Neural progenitor cell (in vitro differentiated cells): ENCODE measurements at regions not wholly inside any gene's neighbourhood (a gene's known extent, or its start where the extent isn't known, plus 50 kb on each side); places are given as distances from the start of the nearest gene placed in this dataset.
"Not testable (repeated sequence)": the region's sequence is repeated elsewhere in the genome, so short reads cannot be mapped to it uniquely, and the experiment has no call there.

Experiments
- DNase-seq: peaks from one replicate; pipeline ENCODE4 v3.0.0-alpha.2; 2016; ENCODE audit warnings: low spot score
- H2AFZ ChIP-seq: fragments of 200-600 bp; sonication (generic); replicated peaks from 2 replicates; pipeline ENCODE4 v1.6.1; 2016; ENCODE audit warnings: antibody characterized with exemption
- H3F3A ChIP-seq: fragments of 200-600 bp; sonication (generic); 2 replicates; pipeline ENCODE4 v1.6.1; 2016; ENCODE audit warnings: antibody characterized with exemption, low read depth
- H3K27ac ChIP-seq: fragments of 200-600 bp; sonication (generic); 2 replicates; pipeline ENCODE4 v1.5.1; 2016; ENCODE audit warnings: mild to moderate bottlenecking
- H3K27me3 ChIP-seq: fragments of 200-600 bp; sonication (generic); 2 replicates; pipeline ENCODE4 v1.6.1; 2016; ENCODE audit warnings: mild to moderate bottlenecking, moderate library complexity
- H3K36me3 ChIP-seq: fragments of 200-600 bp; sonication (generic); 2 replicates; pipeline ENCODE4 v1.5.1; 2016
- H3K4me1 ChIP-seq: fragments of 200-600 bp; sonication (generic); 2 replicates; pipeline ENCODE4 v1.6.1; 2016; ENCODE audit warnings: mixed run types
- H3K4me2 ChIP-seq: fragments of 200-600 bp; sonication (generic); 2 replicates; pipeline ENCODE4 v1.6.1; 2016
- H3K4me3 ChIP-seq: fragments of 200-600 bp; sonication (generic); 2 replicates; pipeline ENCODE4 v1.5.1; 2016
- H3K79me2 ChIP-seq: fragments of 200-600 bp; sonication (generic); 2 replicates; pipeline ENCODE4 v1.6.1; 2016; ENCODE audit warnings: low read depth
- H3K9ac ChIP-seq: fragments of 200-600 bp; sonication (generic); 2 replicates; pipeline ENCODE4 v1.6.1; 2016
- H3K9me3 ChIP-seq: fragments of 200-600 bp; sonication (generic); 2 replicates; pipeline ENCODE4 v1.5.1; 2016; ENCODE audit warnings: low read depth
- H4K20me1 ChIP-seq: fragments of 200-600 bp; sonication (generic); 2 replicates; pipeline ENCODE4 v1.6.1; 2016; ENCODE audit warnings: low read depth
- H3K27ac Mint-ChIP-seq: 3 replicates; pipeline ENCODE4 v1.8.0; 2021; ENCODE audit warnings: mixed read lengths
- H3K27me3 Mint-ChIP-seq: 2 replicates; pipeline ENCODE4 v1.8.0; 2022; ENCODE audit warnings: low read depth, mild to moderate bottlenecking, inconsistent platforms, moderate library complexity, mixed read lengths; ENCODE audit not compliant: insufficient read depth
- H3K36me3 Mint-ChIP-seq: 3 replicates; pipeline ENCODE4 v1.8.0; 2021; ENCODE audit warnings: mixed read lengths
- H3K4me1 Mint-ChIP-seq: 3 replicates; pipeline ENCODE4 v1.8.0; 2021; ENCODE audit warnings: mixed read lengths
- H3K4me3 Mint-ChIP-seq: 3 replicates; pipeline ENCODE4 v1.8.0; 2021; ENCODE audit warnings: mild to moderate bottlenecking, moderate library complexity, mixed read lengths
- H3K9me3 Mint-ChIP-seq: 3 replicates; pipeline ENCODE4 v1.8.0; 2020; ENCODE audit warnings: mixed read lengths
- EZH2 ChIP-seq: fragments of 200-600 bp; sonication (generic); IDR thresholded peaks from 2 replicates; pipeline ENCODE4 v1.6.1; 2017; ENCODE audit warnings: antibody characterized with exemption, mild to moderate bottlenecking, moderate library complexity
- EZH2phosphoT487 ChIP-seq: fragments of 200-600 bp; sonication (generic); IDR thresholded peaks from 2 replicates; pipeline ENCODE4 v1.6.1; 2017; ENCODE audit warnings: antibody characterized with exemption
- TF ChIP-seq, protein P1 (sequence below): fragments of 200-600 bp; sonication (generic); IDR thresholded peaks from 2 replicates; pipeline ENCODE4 v1.5.1; 2017; ENCODE audit warnings: antibody characterized with exemption, mild to moderate bottlenecking

DNA sequence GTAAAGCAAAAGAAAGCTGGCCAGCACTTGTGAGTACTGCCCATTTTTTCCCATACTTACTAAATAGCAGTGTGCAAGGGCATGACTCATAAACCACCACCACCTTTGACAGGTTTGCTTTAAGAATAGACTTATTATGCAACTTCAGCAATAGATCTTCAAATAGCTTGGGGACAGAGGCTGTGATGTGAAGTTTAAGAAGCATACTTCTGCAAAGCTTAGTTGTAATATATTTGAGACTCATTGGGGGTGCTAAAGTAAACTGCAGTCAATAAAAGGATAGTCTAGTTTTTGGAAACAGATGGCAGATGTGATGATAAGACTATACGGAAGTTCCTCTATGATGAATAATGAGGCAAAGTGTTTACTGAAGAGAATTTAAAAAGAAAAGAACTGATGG is 210.0 kb downstream of the PLA2G4A start:
- no peak for DNase-seq
- Histone ChIP-seq H3K9me3 (no peaks in the 10 kb centered on the region), H3K4me3 (no peak overlapping the region), H3K4me1 (no peaks in the 10 kb centered on the region), H3K79me2 (no peaks in the 10 kb centered on the region), H4K20me1 (no peaks in the 10 kb centered on the region), H3K4me2 (no peak overlapping the region), H3K27ac (no peak overlapping the region), H3K27me3 (no peaks in the 10 kb centered on the region), H3K36me3 (no peaks in the 10 kb centered on the region), H3K9ac (no peak overlapping the region), H2AFZ (no peak overlapping the region), H3F3A (no peaks in the 10 kb centered on the region)
- Mint-ChIP-seq H3K36me3 (no peaks in the 10 kb centered on the region), H3K27me3 (no peaks in the 10 kb centered on the region), H3K4me1 (no peaks in the 10 kb centered on the region), H3K27ac (no peak overlapping the region), H3K9me3 (no peaks in the 10 kb centered on the region), H3K4me3 (no peak overlapping the region)
- TF ChIP-seq, protein P1, sequence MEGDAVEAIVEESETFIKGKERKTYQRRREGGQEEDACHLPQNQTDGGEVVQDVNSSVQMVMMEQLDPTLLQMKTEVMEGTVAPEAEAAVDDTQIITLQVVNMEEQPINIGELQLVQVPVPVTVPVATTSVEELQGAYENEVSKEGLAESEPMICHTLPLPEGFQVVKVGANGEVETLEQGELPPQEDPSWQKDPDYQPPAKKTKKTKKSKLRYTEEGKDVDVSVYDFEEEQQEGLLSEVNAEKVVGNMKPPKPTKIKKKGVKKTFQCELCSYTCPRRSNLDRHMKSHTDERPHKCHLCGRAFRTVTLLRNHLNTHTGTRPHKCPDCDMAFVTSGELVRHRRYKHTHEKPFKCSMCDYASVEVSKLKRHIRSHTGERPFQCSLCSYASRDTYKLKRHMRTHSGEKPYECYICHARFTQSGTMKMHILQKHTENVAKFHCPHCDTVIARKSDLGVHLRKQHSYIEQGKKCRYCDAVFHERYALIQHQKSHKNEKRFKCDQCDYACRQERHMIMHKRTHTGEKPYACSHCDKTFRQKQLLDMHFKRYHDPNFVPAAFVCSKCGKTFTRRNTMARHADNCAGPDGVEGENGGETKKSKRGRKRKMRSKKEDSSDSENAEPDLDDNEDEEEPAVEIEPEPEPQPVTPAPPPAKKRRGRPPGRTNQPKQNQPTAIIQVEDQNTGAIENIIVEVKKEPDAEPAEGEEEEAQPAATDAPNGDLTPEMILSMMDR: no peak
- TF ChIP-seq EZH2phosphoT487: no peak
- TF ChIP-seq EZH2: no peak

DNA sequence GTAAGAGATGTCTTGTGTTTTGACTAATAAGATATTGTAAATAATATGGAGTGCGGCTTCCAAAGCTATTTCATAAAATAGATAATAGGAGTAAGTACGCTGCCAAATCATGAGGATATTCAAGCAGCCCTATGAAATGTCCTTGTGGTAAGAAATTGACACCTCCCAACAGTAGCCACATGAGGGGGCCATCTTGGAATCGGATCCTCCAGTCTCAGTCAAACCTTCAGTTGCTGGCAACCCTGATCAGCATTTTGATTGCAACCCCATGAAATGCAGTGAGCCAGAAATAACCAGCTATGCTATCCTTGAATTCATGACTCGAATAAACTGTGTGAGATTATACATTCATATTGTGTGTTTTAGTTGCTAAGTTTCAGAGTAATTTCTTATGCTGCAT is 212.4 kb downstream of the PLA2G4A start:
- DNase-seq: no peak
- H3K36me3 Mint-ChIP-seq: no peaks in the 10 kb centered on the region
- no peaks in the 10 kb centered on the region for H3K9me3 Mint-ChIP-seq
- H3K9ac ChIP-seq: no peak overlapping the region
- no peak overlapping the region for H3K27ac ChIP-seq
- H3K79me2 ChIP-seq: no peaks in the 10 kb centered on the region
- no peak overlapping the region for H3K4me3 Mint-ChIP-seq
- no peaks in the 10 kb centered on the region for H3K9me3 ChIP-seq
- no peak overlapping the region for H3K4me3 ChIP-seq
- no peak overlapping the region for H3K27ac Mint-ChIP-seq
- no peaks in the 10 kb centered on the region for H3K4me1 ChIP-seq
- no peaks in the 10 kb centered on the region for H3K27me3 Mint-ChIP-seq
- no peaks in the 10 kb centered on the region for H3K4me1 Mint-ChIP-seq
- no peak overlapping the region for H2AFZ ChIP-seq
- H3K27me3 ChIP-seq: no peaks in the 10 kb centered on the region
- H4K20me1 ChIP-seq: no peaks in the 10 kb centered on the region
- H3K4me2 ChIP-seq: no peak overlapping the region
- H3K36me3 ChIP-seq: no peaks in the 10 kb centered on the region
- TF ChIP-seq EZH2phosphoT487 (no peak), EZH2 (no peak)
- TF ChIP-seq, protein P1: peak; percentile 6
- no peaks in the 10 kb centered on the region for H3F3A ChIP-seq

DNA sequence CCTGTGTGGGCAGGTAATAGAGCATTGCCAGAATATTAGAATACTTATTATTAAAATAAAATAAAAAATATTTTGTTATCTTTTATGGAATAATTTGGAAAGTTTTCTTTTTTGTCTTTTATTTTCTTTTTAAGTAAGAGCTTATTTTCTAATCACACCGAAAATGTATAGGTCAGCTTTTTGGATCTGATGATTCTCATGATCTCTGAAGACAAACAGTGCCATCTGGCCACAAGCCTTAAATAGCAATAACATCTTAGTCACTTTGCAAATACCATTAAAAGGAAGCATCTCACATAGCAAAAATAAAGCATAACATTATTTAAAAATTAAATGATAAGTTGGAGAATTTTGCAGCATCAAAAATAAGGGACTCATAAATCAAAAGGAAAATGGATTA is 213.8 kb downstream of the PLA2G4A start:
- H3K9ac ChIP-seq: no peak overlapping the region
- H2AFZ ChIP-seq: no peak overlapping the region
- H3K27ac Mint-ChIP-seq: no peak overlapping the region
- peaks cover 3% of the 10 kb centered on the region for H3K4me1 Mint-ChIP-seq
- H3K4me3 ChIP-seq: no peak overlapping the region
- H3K36me3 Mint-ChIP-seq: no peaks in the 10 kb centered on the region
- no peaks in the 10 kb centered on the region for H3K79me2 ChIP-seq
- no peaks in the 10 kb centered on the region for H3K9me3 Mint-ChIP-seq
- H3K4me3 Mint-ChIP-seq: no peak overlapping the region
- H3K36me3 ChIP-seq: no peaks in the 10 kb centered on the region
- no peak for DNase-seq
- H3K9me3 ChIP-seq: no peaks in the 10 kb centered on the region
- TF ChIP-seq EZH2: no peak
- no peak for TF ChIP-seq EZH2phosphoT487
- no peak overlapping the region for H3K4me2 ChIP-seq
- no peaks in the 10 kb centered on the region for H4K20me1 ChIP-seq
- H3K27me3 Mint-ChIP-seq: no peaks in the 10 kb centered on the region
- peaks cover 10% of the 10 kb centered on the region for H3K4me1 ChIP-seq
- H3K27ac ChIP-seq: no peak overlapping the region
- peaks cover 10% of the 10 kb centered on the region for H3F3A ChIP-seq
- H3K27me3 ChIP-seq: no peaks in the 10 kb centered on the region

DNA sequence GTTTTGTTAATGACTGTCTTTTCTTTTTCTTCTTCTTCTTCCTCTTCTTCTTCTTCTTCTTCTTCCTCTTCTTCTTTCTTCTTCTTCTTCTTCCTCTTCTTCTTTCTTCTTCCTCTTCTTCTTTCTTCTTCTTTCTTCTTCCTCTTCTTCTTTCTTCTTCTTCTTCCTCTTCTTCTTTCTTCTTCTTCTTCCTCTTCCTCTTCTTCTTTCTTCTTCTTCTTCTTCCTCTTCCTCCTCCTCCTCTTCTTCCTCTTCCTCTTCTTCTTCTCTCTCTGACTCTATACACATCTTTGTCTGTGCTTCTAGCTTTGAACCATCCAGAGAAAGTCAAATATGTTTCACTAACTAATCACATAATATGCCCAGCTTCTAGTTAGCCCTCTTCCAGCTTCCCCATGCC is 214.7 kb downstream of the PLA2G4A start:
- H3K79me2 ChIP-seq, H3K9me3 ChIP-seq, H3K4me3 ChIP-seq, H4K20me1 ChIP-seq, H3K27me3 ChIP-seq, H3K27ac ChIP-seq, H3K36me3 Mint-ChIP-seq, H3K27me3 Mint-ChIP-seq, H3K4me3 Mint-ChIP-seq, H3K4me1 Mint-ChIP-seq, H3K9me3 Mint-ChIP-seq, H2AFZ ChIP-seq, H3K36me3 ChIP-seq, H3K4me2 ChIP-seq, DNase-seq, H3K9ac ChIP-seq, H3K27ac Mint-ChIP-seq: not testable (repeated sequence)
- peaks cover 14% of the 10 kb centered on the region for H3F3A ChIP-seq
- peaks cover 16% of the 10 kb centered on the region for H3K4me1 ChIP-seq
